NCI-H2107 treated with DMSO at 0.1 percent for 48 hours (cell line): ENCODE measurements at regions not wholly inside any gene's neighbourhood (a gene's known extent, or its start where the extent isn't known, plus 50 kb on each side); places are given as distances from the start of the nearest gene placed in this dataset.

Experiments used
- DNase-seq: peaks from one replicate; lab custom pipeline; 2025; ENCODE audit not compliant: unreplicated experiment; lab: John Stamatoyannopoulos, UW

DNA sequence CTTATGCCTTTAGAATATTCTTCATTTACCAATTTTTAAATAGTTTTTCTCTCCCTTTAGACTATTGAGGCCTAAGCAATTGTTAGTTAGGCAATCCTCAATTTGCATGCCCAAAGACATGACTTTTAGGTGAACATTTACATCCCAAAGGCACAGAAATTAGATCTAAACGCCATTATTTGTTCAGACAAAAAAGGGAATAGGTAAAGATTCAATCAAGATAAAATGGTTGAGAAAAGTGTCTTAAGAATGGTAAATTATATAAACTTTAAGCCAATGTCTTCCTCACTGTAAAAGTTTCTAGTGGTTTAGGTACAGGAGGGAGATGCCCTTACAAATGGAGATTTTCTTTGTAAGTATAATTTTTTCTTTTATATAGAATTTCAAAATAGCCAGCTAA lies 50.2 kb upstream of the MME start:
- no peak for DNase-seq

DNA sequence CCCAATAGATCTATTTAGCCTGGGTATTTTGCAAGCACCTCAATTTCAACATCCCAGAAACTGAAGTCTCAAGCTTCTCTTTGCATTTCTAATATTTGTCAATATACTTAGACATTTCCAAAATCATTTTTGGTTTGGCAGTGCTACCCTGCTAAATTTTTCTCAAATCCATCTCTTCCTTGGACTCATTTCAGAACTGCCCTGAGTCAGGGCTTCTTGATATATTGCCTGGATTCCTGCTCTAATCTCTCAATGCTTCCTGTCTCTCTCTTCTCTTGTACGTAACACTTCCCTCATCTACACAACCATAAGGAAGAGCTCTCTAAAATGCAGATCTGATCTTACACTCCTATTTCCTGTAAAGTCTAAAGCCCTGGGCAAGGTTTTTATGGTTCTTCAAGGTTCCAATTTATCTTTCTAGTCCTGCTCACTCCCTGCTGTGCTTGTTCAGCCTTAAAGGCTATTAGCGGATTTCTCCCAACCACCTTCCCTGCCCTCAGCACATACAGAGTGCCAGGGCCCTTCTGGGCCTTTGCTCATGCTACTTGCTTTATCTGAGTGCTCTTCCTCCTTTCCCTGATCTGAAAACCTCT lies 53.0 kb upstream of the MME start:
- DNase-seq: no peak

GRCh38 chr3:155024006-155024638 lies 56.0 kb upstream of the MME start:
- DNase-seq: no peak

- DNase-seq: no peak
Observed at GRCh38 chr3:155022896-155023295, 57.2 kb upstream of the MME start.

DNA sequence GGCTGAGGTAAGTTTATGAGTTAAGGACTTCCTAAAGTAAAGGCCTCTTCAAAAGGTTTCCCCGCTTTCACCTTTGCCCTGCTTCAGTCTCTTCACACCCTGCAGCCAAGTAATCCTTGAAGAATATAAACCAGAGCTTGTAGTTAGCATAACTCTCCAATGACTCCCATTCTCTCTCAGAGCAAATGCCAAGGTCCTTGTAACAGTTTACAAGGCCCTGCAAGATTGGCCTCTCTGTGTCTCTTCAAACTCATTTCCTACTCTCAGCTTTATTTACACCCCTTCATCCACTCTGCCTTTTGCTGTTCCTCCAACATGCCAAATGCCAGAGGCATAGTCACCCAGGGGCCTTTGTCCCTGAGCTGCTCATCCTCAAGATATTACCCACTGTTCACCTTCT lies 60.5 kb upstream of the MME start:
- no peak for DNase-seq

- no peak for DNase-seq
Observed at GRCh38 chr3:155018621-155019330, 61.3 kb upstream of the MME start.

DNA sequence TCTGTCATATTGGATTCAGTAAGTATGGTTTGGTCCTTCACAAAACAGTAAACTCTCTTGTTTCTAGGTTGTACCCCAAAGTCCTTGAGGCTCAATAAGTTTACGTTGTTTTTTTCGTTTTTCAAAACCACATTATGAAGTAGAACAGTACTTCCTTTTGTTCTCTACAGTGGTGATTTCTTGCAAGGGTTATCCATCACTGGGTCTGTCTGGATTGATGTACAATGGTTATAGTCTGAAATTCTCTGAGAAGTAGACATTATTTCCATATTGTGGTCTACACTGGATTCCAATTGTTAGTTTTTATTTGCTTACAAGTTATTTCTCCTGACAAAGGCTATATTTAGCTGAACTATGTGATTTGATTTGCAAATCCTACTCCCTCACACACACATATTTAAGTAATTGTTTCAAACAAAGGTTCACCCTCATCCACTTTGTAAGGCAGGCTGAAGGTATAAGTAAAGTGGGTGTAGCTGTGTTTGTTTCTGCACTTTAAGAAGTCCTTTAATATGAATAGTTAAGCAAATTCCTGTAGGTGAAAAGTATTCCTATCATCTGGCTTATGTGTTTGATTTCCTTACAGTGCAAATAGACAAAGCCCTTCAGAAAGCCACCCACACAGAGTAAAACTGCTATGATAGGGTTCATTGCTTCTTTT lies 64.2 kb upstream of the MME start:
- DNase-seq: no peak

DNA sequence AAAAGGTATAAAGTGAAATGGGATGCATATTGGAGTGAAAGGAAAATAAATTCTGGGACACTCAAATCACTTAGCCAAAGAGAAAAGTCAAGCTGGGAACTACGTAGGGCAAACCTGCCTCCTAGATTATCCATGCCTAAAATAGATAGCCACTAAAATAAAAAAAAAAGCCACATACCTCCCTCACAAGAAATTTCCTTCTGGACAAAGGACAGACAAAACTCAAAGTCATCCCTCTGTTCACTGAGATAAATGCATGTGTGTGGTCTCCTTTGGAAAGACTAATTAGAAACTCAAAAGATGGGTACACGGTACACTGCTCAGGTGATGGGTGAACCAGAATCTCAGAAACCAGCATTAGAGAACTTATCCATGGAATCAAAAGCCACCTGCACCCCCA lies 65.2 kb upstream of the MME start:
- no peak for DNase-seq

DNA sequence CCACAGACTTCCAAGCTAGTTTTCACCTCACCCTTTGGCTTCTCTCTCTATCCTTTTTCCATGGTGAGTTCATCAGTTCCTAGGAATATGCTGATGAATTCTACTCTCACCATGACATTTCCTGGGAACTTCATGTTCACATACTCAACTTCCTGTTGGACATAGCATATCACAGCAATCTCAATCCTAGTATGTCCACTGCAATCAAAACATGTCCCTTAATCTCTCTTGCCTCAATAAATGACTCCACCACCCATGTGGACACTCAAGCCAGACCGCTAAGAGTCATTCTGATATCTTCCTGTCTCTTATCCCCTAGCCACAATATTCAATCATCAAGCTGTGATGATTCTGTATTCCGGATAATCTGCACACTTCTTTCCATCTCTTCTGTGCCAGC lies 66.7 kb upstream of the MME start:
- DNase-seq: no peak

DNA sequence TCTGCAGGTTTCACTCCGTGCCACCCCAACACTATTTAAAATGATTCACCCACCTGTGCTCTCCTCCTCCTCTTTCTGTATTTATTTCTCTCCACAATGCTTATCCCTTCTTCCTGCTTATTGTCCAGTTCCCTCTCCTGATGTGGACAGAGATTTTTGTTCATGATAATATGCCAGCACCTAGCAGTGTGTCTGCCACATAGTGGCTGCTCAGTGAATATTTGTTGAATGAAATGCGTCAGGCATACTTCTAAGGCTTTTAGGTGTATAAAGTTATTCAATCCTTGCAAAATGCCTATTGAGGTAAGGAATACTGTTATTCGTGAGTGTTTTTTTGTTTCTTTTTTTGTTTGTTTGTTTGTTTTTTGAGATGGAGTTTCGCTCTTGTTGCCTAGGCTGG lies 67.5 kb upstream of the MME start:
- DNase-seq: no peak

DNA sequence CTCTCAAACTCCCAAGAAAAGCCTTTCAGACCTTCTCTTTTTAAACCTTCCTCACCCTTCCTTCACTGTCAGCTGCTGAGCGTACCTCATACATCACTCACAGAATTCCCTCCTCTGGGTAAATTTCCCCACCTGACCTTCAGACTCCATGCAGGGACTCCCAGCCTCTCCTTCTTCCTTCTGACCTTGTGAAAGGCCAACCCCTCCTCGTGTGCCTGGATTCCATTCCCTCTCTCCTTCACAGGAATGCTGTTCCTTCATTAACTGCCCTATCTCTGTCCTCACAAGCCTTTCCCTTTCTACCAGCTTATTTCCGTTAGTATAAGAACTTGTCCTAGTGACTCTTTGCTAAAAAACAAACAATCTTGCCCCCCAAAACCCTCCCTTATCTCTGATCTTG lies 69.7 kb upstream of the MME start:
- no peak for DNase-seq

DNA sequence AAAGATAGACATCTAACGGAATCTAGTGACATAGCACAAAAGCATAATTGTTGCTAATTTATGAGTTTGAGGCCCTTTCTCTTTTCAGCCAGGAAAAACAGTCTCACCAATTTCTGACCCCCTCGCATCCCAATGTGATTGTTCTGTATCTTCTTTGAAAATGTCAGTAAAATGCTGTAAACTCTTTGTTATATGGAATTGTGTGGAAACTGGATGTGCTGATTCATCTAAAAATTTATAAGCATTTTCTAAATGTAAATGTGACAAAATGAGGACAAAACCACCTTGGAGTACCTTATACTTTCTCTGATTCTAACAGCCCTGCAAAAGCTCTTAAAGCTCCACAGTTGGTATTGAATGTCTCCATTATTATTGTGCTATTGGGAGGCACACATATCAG lies 70.9 kb upstream of the MME start:
- DNase-seq: no peak

GRCh38 chr3:155007729-155008128 lies 72.4 kb upstream of the MME start:
- DNase-seq: no peak

DNA sequence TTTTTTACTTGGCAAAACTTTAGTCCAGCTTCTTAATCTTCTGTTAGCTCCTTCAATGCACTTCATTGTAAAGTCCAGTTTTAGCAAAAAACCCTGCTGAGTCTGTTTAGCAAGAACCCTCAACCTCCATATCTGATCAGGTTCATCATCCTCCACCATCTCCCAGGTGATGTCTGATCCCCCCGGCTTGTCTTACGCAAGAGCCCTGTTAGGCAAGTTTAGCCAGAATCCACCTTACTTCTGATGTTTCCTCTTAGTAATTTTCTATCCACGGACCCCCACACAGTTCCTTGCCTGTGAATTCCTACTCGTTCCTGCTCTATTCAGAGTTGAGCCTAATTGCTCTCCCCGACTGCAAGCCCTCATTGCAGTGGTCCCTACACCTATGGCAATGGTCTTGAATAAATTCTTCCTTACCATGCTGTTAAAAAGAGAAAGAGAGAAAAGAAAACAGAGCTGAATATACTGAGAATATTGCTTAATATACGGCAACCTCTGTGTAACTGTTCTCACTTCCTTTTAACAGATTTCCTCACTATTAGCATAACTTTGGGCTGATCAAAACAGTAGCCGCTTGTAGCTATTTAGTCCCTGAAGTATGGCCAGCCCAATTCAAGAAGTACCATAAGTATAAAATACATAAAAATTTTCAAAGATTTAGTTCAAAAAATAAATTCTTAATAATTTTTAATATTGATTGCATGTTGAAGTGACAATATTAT lies 78.7 kb upstream of the MME start:
- no peak for DNase-seq

- DNase-seq: no peak
Observed at GRCh38 chr3:154992655-154993054, 87.5 kb upstream of the MME start.

DNA sequence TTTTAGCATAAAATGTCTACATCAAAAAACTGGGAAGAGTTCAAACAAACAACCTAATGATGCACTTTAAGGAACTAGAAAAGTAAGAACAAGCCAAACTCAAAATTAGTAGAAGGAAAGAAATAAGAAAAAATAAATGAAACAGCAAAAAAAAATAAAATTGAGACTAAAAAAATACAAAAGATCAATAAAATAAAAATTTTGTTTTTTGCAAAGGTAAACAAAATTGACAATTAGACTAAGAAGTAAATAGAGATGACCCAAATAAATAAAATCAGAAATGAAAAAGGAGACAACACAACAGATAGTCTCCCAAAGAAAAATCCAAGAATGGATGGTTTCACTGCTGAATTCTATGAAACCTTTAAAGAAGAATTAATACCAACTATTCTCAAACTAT lies 89.6 kb upstream of the MME start:
- no peak for DNase-seq

DNA sequence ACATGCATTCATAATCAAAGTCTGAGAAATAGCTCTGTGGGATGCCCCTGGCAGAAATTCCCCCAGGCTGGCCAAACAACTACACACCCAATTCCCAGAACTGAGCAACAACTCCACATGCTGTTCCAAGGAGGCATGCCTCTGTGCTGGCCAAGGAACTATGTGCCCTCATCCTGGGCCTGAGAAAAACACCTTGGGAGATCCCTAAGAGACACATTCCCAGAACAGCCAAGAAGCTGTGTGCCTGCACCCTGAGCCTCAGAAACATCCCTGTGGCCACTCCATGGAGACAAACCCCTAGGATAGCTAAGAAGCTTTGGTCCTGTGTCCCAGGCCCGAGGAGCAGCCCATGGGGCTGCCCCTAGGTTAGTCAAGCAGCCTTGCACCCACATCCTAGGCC lies 92.3 kb upstream of the MME start:
- no peak for DNase-seq

- DNase-seq: no peak
Observed at GRCh38 chr3:154981664-154982063, 98.5 kb upstream of the MME start.

- DNase-seq: no peak
Observed at GRCh38 chr3:154981201-154981600, 98.9 kb upstream of the MME start.

DNA sequence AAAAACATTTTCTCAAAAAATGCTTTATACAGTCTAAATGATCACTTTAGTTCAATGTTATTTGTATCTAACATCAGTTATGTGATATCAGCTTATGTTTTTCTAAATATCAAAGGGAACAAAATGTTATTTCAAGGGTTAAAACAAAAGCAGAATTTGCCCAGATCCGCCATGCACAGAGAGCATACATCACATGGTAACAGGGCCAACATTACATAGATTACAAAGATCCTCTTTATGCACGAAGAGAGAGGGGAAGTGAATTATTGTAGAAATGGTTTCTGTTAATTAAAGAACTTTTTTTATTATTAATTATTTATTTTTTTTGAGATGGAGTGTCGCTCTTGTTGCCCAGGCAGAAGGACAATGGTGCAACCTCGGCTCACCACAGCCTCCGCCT lies 100.8 kb upstream of the MME start:
- DNase-seq: no peak

GRCh38 chr3:154977666-154978065 lies 102.5 kb upstream of the MME start:
- no peak for DNase-seq
